H1 (cell line): ENCODE measurements at regions not wholly inside any gene's neighbourhood (a gene's known extent, or its start where the extent isn't known, plus 50 kb on each side); places are given as distances from the start of the nearest gene placed in this dataset.

Source experiments
- SAP30 ChIP-seq: fragments of 300-600 bp; sonication (generic); IDR thresholded peaks from 2 replicates; pipeline ENCODE4 v1.7.1; 2012; ENCODE audit warnings: low read length, moderate library complexity, mild to moderate bottlenecking, inconsistent platforms; ENCODE audit not compliant: insufficient read depth, insufficient replicate concordance

DNA sequence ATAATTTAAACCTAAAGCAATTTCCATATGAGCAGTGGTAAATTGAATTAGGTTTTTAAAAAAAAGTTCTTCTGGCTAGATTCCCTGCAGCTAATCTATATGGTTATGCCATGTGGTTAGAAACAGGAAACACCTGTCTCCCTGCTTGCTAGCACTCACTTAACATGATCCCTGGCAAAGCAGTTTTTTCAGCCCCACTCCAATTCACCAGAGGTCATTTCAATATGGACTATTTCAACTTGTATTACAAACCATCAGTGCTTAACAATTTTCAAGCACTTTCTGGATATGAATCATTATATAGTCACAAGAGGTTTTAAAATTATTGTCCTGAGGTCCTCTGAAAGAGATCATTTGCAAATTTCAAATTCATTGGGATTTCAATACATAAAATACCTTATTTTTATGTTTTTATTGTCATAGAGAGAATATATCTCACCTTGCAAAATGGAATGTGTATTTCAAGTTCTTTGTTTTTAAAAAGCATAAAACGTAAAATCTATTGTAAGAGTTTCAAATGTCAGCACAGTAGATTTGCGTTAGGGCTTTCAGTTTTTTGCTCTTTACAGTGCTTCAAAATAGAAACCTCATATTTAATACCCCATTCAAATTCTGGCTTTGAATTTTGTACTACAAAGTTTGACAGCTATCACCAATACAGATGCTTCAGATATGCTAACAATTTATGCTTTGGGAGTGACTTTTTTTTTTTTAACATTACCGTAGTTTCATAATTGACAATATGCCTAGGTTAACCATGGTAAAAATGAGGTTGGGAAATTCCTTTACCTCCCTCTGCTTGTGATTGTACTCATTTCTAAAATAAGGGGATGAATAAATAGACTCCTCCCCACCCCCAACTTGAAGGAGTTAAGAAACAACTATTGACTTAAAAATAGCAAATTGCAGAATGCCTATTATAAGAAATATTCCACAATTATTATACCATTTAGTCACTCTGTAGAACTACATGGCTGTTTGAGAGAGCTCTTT lies 117.5 kb upstream of the HGF start (continued):
- TF ChIP-seq SAP30 = no peak
